Caco-2 (cell line): ENCODE measurements at regions not wholly inside any gene's neighbourhood (a gene's known extent, or its start where the extent isn't known, plus 50 kb on each side); places are given as distances from the start of the nearest gene placed in this dataset.

Source experiments
- BruUV-seq: library from RNA; stranded (reverse); fragments of 400-500 nt; replicated peaks from 2 replicates; lab custom pipeline; 2021; lab: Mats Ljungman, UMichigan
- CTCF ChIA-PET: fragments of 300-600 bp; sonication (Branson Sonifier 250); formaldehyde crosslinking; loops from one replicate; lab custom pipeline; 2022; ENCODE audit warnings: antibody characterized with exemption; lab: Charles Lee
- POLR2A ChIA-PET: fragments of 300-600 bp; sonication (Branson Sonifier 250); formaldehyde crosslinking; loops from one replicate; lab custom pipeline; 2022; ENCODE audit warnings: antibody characterized with exemption; lab: Charles Lee
- DNase-seq, 2 experiments: peaks; one replicate each; pipeline versions ENCODE4 v3.0.0 to v3.0.0-alpha.2; 2020 to 2022
- H3K27me3 ChIP-seq: replicated peaks from 2 replicates; pipeline ENCODE4 v1.6.0; 2011; ENCODE audit warnings: low read length; ENCODE audit not compliant: control insufficient read depth, insufficient read depth
- H3K36me3 ChIP-seq: 2 replicates; pipeline ENCODE4 v1.5.1; 2011; ENCODE audit warnings: low read length; ENCODE audit not compliant: control insufficient read depth, insufficient read depth
- H3K4me1 ChIP-seq: fragments of 250-450 bp; sonication (Bioruptor Pico); 2 replicates; pipeline ENCODE4 v1.5.1; 2020; ENCODE audit warnings: mild to moderate bottlenecking
- H3K4me3 ChIP-seq: 2 replicates; pipeline ENCODE4 v1.5.1; 2011; ENCODE audit warnings: low read depth, mild to moderate bottlenecking, control low read depth, low read length
- H3K9me3 ChIP-seq: fragments of 250-450 bp; sonication (Bioruptor Pico); 2 replicates; pipeline ENCODE4 v1.5.1; 2020; ENCODE audit warnings: mild to moderate bottlenecking, moderate library complexity
- H3K27ac Mint-ChIP-seq: one replicate; pipeline ENCODE4 v1.8.0; 2022; ENCODE audit warnings: mixed read lengths; ENCODE audit not compliant: unreplicated experiment
- H3K27me3 Mint-ChIP-seq: one replicate; pipeline ENCODE4 v1.8.0; 2022; ENCODE audit warnings: mixed read lengths; ENCODE audit not compliant: insufficient read depth, unreplicated experiment
- H3K36me3 Mint-ChIP-seq: one replicate; pipeline ENCODE4 v1.8.0; 2022; ENCODE audit warnings: mild to moderate bottlenecking, mixed read lengths; ENCODE audit not compliant: insufficient read depth, unreplicated experiment
- H3K4me1 Mint-ChIP-seq: one replicate; pipeline ENCODE4 v1.8.0; 2022; ENCODE audit warnings: low read depth, mixed read lengths; ENCODE audit not compliant: unreplicated experiment
- H3K4me3 Mint-ChIP-seq: one replicate; pipeline ENCODE4 v1.8.0; 2022; ENCODE audit warnings: mild to moderate bottlenecking, moderate library complexity, mixed read lengths; ENCODE audit not compliant: unreplicated experiment
- H3K9me3 Mint-ChIP-seq: one replicate; pipeline ENCODE4 v1.8.0; 2022; ENCODE audit warnings: mixed read lengths; ENCODE audit not compliant: unreplicated experiment
- CTCF ChIP-seq, 2 experiments: fragments of 200-600 bp in 1 of 2; IDR thresholded peaks; 1 replicate in 1 of 2; 2 replicates in 1 of 2; pipeline versions ENCODE4 v1.5.1 to v1.8.0; 2011 to 2022; ENCODE audit warnings: antibody characterized with exemption in 1 of 2, control low read depth in 1 of 2, inconsistent platforms in 1 of 2, low read depth in 1 of 2, low read length in 1 of 2, mild to moderate bottlenecking in 1 of 2, moderate library complexity in 1 of 2; ENCODE audit not compliant: insufficient read depth in 1 of 2, severe bottlenecking in 1 of 2, unreplicated experiment in 1 of 2
- intact Hi-C: fragments of 100-400 bp; cut with micrococcal nuclease; formaldehyde crosslinking; loops from one replicate; pipeline ENCODE4 v1.10.0; 2022; ENCODE audit not compliant: unreplicated experiment

DNA sequence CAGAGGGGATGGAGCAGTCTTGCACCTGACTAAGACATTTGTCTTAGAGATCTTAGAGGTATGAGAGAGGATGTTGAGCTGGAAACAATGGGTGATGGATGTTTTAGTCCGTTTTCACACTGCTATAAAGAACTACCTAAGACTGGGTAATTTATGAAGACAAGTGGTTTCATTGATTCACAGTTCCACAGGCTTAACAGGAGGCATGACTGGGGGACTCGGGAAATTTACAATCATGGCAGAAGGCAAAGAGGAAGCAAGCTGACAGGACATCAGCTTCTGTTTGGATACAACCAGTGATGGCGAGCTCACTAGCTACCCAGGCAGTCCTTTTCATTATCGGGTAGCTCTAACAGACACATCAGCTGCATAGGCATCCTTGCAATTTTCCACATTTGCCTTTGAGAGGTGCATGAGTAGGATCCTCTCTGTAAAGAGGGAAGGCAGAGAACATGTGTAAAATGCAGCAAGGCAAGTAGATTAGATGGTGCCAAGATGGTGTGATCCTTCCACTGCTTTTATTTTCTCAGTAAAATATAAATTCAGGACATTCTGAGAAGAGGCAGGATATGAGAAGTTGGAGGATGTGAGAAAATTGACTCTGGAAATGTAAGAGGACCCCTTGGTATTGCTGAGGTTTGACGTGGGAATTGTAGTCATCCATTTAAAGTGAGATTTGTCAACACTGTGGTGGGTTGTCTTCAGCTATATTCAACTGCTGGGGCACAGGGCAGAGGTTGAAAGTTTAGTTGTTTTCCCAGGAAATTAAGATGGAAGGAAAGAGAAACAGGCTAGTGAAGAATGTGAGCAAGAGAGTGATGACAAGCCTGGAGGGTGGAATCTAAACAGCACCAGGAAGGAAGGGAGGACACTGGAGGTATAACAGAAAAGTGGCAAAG lies 1140.0 kb upstream of the AUTS2 start:
- Mint-ChIP-seq H3K36me3 (no peaks in the 10 kb centered on the region), H3K4me1 (no peaks in the 10 kb centered on the region), H3K27ac (no peak overlapping the region), H3K9me3 (peaks cover 61% of the 10 kb centered on the region), H3K4me3 (no peak overlapping the region), H3K27me3 (no peaks in the 10 kb centered on the region)
- intact Hi-C loops = no loop called here
- Histone ChIP-seq H3K9me3 (no peaks in the 10 kb centered on the region), H3K4me3 (no peak overlapping the region), H3K36me3 (no peaks in the 10 kb centered on the region), H3K4me1 (no peaks in the 10 kb centered on the region), H3K27me3 (no peaks in the 10 kb centered on the region)
- DNase-seq = no peak
- ChIA-PET POLR2A (no interaction called here), CTCF (no interaction called here)
- BruUV-seq = no TSS peak
- TF ChIP-seq CTCF (IDR thresholded peaks at IDR 0.05; ENCODE audit: insufficient read depth in 1 of 2, low read depth in 1 of 2, low read length in 1 of 2, severe bottlenecking in 1 of 2, unreplicated experiment in 1 of 2) = no peak

GRCh38 chr7:68461430-68461829 lies 1136.8 kb upstream of the AUTS2 start:
- BruUV-seq = no TSS peak
- no peaks in the 10 kb centered on the region for H3K27me3 ChIP-seq
- H3K4me3 ChIP-seq = no peak overlapping the region
- Mint-ChIP-seq H3K36me3 (no peaks in the 10 kb centered on the region), H3K4me3 (no peak overlapping the region), H3K4me1 (no peaks in the 10 kb centered on the region), H3K27me3 (no peaks in the 10 kb centered on the region), H3K27ac (no peak overlapping the region), H3K9me3 (peaks cover 62% of the 10 kb centered on the region)
- ChIA-PET CTCF (no interaction called here), POLR2A (no interaction called here)
- no peaks in the 10 kb centered on the region for H3K9me3 ChIP-seq
- no peaks in the 10 kb centered on the region for H3K36me3 ChIP-seq
- H3K4me1 ChIP-seq = no peaks in the 10 kb centered on the region
- intact Hi-C loops = no loop called here
- TF ChIP-seq CTCF (IDR thresholded peaks at IDR 0.05; ENCODE audit: insufficient read depth in 1 of 2, low read depth in 1 of 2, low read length in 1 of 2, severe bottlenecking in 1 of 2, unreplicated experiment in 1 of 2) = no peak
- no peak for DNase-seq

GRCh38 chr7:68470836-68471435 lies 1127.3 kb upstream of the AUTS2 start:
- no peak for DNase-seq
- CTCF ChIA-PET = no interaction called here
- Mint-ChIP-seq H3K9me3 (peaks cover 24% of the 10 kb centered on the region), H3K4me1 (no peaks in the 10 kb centered on the region), H3K4me3 (no peak overlapping the region), H3K36me3 (no peaks in the 10 kb centered on the region), H3K27ac (no peak overlapping the region), H3K27me3 (no peaks in the 10 kb centered on the region)
- BruUV-seq = no TSS peak
- POLR2A ChIA-PET = no interaction called here
- Histone ChIP-seq H3K36me3 (no peaks in the 10 kb centered on the region), H3K4me1 (no peaks in the 10 kb centered on the region), H3K4me3 (no peak overlapping the region), H3K27me3 (no peaks in the 10 kb centered on the region), H3K9me3 (no peaks in the 10 kb centered on the region; the same call in 1 of the 2 replicates)
- TF ChIP-seq CTCF (IDR thresholded peaks at IDR 0.05; ENCODE audit: insufficient read depth in 1 of 2, low read depth in 1 of 2, low read length in 1 of 2, severe bottlenecking in 1 of 2, unreplicated experiment in 1 of 2) = no peak
- intact Hi-C loops = no loop called here
